ENCODE measurements at regions not wholly inside any gene's neighbourhood (a gene's known extent, or its start where the extent isn't known, plus 50 kb on each side); places are given as distances from the start of the nearest gene placed in this dataset.

DNA sequence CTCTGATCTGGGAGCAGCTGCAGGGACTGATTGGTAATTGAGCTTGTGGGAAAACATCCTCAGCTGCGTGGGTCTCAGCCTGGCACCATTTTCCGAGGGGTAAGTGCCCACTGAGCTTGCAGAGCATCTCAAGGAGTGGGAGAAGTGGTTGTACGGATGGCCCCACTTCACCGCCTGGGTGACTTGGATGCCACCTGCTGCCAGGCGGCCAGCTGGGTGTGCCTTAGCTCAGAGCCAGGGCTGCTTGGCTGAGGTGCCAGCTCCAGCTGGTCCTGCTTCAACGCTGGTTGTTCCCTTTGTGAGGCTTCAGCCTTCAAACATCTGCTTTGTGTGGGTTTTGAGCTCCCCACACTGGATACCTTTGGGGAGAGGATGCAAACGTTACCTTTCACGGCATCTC lies 482.7 kb upstream of the EEF2KMT start:
- no peak for TF ChIP-seq TAF1 (IDR thresholded peaks at IDR 0.05; ENCODE audit: low read depth)
- no peak for TF ChIP-seq CREB1 (IDR thresholded peaks at IDR 0.05; ENCODE audit: low read depth)
- no peak for TF ChIP-seq TCF12 (IDR thresholded peaks at IDR 0.05; ENCODE audit: low read depth)
- TF ChIP-seq, protein P1, sequence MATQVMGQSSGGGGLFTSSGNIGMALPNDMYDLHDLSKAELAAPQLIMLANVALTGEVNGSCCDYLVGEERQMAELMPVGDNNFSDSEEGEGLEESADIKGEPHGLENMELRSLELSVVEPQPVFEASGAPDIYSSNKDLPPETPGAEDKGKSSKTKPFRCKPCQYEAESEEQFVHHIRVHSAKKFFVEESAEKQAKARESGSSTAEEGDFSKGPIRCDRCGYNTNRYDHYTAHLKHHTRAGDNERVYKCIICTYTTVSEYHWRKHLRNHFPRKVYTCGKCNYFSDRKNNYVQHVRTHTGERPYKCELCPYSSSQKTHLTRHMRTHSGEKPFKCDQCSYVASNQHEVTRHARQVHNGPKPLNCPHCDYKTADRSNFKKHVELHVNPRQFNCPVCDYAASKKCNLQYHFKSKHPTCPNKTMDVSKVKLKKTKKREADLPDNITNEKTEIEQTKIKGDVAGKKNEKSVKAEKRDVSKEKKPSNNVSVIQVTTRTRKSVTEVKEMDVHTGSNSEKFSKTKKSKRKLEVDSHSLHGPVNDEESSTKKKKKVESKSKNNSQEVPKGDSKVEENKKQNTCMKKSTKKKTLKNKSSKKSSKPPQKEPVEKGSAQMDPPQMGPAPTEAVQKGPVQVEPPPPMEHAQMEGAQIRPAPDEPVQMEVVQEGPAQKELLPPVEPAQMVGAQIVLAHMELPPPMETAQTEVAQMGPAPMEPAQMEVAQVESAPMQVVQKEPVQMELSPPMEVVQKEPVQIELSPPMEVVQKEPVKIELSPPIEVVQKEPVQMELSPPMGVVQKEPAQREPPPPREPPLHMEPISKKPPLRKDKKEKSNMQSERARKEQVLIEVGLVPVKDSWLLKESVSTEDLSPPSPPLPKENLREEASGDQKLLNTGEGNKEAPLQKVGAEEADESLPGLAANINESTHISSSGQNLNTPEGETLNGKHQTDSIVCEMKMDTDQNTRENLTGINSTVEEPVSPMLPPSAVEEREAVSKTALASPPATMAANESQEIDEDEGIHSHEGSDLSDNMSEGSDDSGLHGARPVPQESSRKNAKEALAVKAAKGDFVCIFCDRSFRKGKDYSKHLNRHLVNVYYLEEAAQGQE (IDR thresholded peaks at IDR 0.05; ENCODE audit: low read depth) = no peak

DNA sequence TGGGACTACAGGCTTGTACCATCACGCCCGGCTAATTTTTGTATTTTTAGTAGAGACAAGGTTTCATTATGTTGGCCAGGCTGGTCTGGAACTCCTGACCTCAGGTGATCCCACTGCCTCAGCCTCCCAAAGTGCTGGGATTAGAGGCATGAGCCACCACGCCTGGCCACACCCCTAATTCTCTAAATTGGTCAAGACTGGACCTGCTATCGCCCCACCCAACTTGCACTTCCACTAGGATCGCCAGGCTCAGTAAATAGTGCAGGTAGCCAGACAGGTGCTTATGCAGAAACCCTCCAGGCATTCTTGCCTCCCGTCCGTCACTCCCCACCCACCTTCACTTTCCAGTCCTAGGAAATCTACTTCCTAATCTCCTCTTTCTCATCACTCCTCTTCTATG lies 481.4 kb upstream of the EEF2KMT start:
- TF ChIP-seq NFIC (IDR thresholded peaks at IDR 0.05) (no peak), YY1 (IDR thresholded peaks at IDR 0.05; ENCODE audit: low read depth) (no peak), USF1 (IDR thresholded peaks at IDR 0.05) (no peak), CREB1 (IDR thresholded peaks at IDR 0.05; ENCODE audit: low read depth) (no peak)

DNA sequence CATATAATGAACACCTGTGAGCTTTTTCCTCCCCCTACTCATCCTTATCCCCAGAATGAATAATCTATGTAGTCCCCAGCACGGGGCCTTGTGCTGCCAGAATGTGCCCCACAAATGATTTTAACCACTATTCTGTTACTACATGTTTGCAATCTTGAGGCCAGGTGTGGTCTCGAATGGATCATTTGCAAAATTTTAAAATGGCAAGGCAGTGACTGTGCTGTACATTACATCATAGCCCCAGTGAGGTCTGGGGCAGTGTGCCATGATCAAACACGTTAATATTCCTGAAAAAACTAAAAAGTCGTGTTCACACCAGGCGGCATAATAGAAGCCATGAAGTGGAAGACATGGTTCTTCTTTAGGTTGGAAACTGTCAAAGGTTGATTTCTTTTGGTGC lies 479.9 kb upstream of the EEF2KMT start:
- TF ChIP-seq TEAD4 (IDR thresholded peaks at IDR 0.05) (no peak), CREB1 (IDR thresholded peaks at IDR 0.05; ENCODE audit: low read depth) (no peak), FOXM1 (IDR thresholded peaks at IDR 0.05; ENCODE audit: borderline replicate concordance, low read depth) (no peak), NFIC (IDR thresholded peaks at IDR 0.05) (no peak), EP300 (IDR thresholded peaks at IDR 0.05; ENCODE audit: borderline replicate concordance) (no peak), RAD21 (IDR thresholded peaks at IDR 0.05; ENCODE audit: low read depth) (no peak), CEBPB (IDR thresholded peaks at IDR 0.05) (no peak), ZBTB7A (IDR thresholded peaks at IDR 0.05; ENCODE audit: low read depth) (no peak), TAF1 (IDR thresholded peaks at IDR 0.05; ENCODE audit: low read depth) (no peak), TCF12 (IDR thresholded peaks at IDR 0.05; ENCODE audit: low read depth) (no peak), YY1 (IDR thresholded peaks at IDR 0.05; ENCODE audit: low read depth) (no peak)
- TF ChIP-seq, protein P2, sequence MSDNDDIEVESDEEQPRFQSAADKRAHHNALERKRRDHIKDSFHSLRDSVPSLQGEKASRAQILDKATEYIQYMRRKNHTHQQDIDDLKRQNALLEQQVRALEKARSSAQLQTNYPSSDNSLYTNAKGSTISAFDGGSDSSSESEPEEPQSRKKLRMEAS (IDR thresholded peaks at IDR 0.05) = no peak
- TF ChIP-seq, protein P1 (IDR thresholded peaks at IDR 0.05; ENCODE audit: low read depth) = no peak

DNA sequence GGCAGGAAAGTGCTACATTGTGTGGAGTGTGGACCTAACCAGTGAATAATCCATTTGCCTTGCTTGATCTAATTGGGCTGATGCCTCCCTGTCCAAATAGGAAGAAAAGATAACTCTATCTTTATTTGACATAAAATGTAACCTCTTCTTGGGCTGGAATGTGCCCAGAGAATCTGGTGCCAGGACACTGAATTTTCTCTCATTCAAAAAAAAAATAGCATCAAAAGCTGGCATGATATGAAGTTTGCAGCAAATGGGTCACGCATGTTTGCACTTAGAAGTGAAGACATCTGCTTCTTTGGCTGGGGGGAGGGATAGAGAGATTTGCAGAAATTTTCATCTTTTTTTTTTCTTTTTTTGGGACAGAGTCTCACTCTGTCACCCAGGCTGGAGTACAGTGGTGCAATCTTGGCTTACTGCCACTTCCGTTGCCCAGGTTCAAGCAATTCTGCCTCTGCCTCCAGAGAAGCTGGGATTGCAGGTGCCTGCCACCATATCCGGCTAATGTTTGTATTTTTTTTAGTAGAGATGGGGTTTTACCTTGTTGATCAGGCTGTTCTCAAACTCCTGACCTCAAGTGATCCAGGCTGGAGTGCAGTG lies 478.2 kb upstream of the EEF2KMT start:
- no peak for TF ChIP-seq CREB1 (IDR thresholded peaks at IDR 0.05; ENCODE audit: low read depth)
- TF ChIP-seq, protein P1 (IDR thresholded peaks at IDR 0.05; ENCODE audit: low read depth) = no peak
- no peak for TF ChIP-seq TEAD4 (IDR thresholded peaks at IDR 0.05)
- TF ChIP-seq CEBPB (IDR thresholded peaks at IDR 0.05) = no peak
- TF ChIP-seq RAD21 (IDR thresholded peaks at IDR 0.05; ENCODE audit: low read depth) = no peak
- TF ChIP-seq, protein P2 (IDR thresholded peaks at IDR 0.05) = no peak
- TF ChIP-seq EGR1 (IDR thresholded peaks at IDR 0.05) = no peak
- no peak for TF ChIP-seq FOXM1 (IDR thresholded peaks at IDR 0.05; ENCODE audit: borderline replicate concordance, low read depth)
- no peak for TF ChIP-seq USF1 (IDR thresholded peaks at IDR 0.05)
- no peak for TF ChIP-seq EP300 (IDR thresholded peaks at IDR 0.05; ENCODE audit: borderline replicate concordance)
- TF ChIP-seq TAF1 (IDR thresholded peaks at IDR 0.05; ENCODE audit: low read depth) = no peak
- TF ChIP-seq NFIC (IDR thresholded peaks at IDR 0.05) = no peak
- TF ChIP-seq ZBTB7A (IDR thresholded peaks at IDR 0.05; ENCODE audit: low read depth) = no peak
- no peak for TF ChIP-seq YY1 (IDR thresholded peaks at IDR 0.05; ENCODE audit: low read depth)
- no peak for TF ChIP-seq TCF12 (IDR thresholded peaks at IDR 0.05; ENCODE audit: low read depth)

DNA sequence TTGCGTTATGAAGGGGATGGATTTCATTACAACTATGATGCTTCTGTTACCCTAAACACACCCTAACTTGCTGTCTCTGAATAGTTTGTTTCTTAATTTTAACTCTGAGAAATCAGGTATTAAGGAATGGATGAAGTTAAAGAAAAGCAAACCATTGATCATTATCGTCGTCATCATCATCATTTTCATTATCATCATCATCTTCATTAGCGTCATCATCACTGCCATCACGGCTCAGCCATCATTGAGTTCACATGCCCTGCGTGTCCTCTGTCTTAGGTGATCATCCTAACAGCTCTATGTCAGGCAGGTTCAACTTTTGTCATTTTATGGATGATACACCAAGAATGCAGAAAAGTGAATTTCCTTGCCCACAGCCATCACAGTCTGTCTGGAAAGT lies 477.5 kb upstream of the EEF2KMT start:
- no peak for TF ChIP-seq EGR1 (IDR thresholded peaks at IDR 0.05)
- TF ChIP-seq YY1 (IDR thresholded peaks at IDR 0.05; ENCODE audit: low read depth) = no peak
- no peak for TF ChIP-seq RAD21 (IDR thresholded peaks at IDR 0.05; ENCODE audit: low read depth)
- TF ChIP-seq, protein P1 (IDR thresholded peaks at IDR 0.05; ENCODE audit: low read depth) = no peak
- no peak for TF ChIP-seq TEAD4 (IDR thresholded peaks at IDR 0.05)
- no peak for TF ChIP-seq CREB1 (IDR thresholded peaks at IDR 0.05; ENCODE audit: low read depth)
- TF ChIP-seq CEBPB (IDR thresholded peaks at IDR 0.05) = no peak
- TF ChIP-seq ZBTB7A (IDR thresholded peaks at IDR 0.05; ENCODE audit: low read depth) = no peak
- TF ChIP-seq USF1 (IDR thresholded peaks at IDR 0.05) = no peak
- TF ChIP-seq NFIC (IDR thresholded peaks at IDR 0.05) = no peak
- TF ChIP-seq FOXM1 (IDR thresholded peaks at IDR 0.05; ENCODE audit: borderline replicate concordance, low read depth) = no peak
- no peak for TF ChIP-seq TCF12 (IDR thresholded peaks at IDR 0.05; ENCODE audit: low read depth)
- TF ChIP-seq EP300 (IDR thresholded peaks at IDR 0.05; ENCODE audit: borderline replicate concordance) = no peak
- TF ChIP-seq TAF1 (IDR thresholded peaks at IDR 0.05; ENCODE audit: low read depth) = no peak

Data from Ishikawa (cell line).